ENCODE measurements at regions not wholly inside any gene's neighbourhood (a gene's known extent, or its start where the extent isn't known, plus 50 kb on each side); places are given as distances from the start of the nearest gene placed in this dataset.

DNA sequence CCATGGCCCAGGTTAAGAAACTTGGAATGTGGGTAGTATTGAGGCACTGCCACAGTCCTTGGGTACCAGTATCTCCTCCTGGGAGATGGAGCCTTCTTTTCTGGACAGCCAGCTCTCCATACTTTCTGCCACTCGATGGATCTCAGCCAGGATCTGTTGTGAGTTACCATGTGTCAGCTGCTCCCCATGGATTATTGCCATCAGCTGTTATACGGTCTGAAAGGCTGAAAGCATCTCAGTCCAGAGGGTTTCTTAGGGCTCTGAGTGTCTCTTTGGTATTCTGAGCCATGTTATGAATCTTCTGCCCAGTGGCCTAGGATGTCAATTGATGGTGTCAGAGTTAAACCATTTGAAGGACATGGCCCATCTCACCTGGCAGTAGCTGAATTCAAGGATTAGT lies 197.5 kb downstream of the C7orf25 start:
- no peak overlapping the region for H2BK20ac ChIP-seq (ENCODE audit: low read depth, low read length, poor library complexity, severe bottlenecking)
- TF ChIP-seq, protein P1, sequence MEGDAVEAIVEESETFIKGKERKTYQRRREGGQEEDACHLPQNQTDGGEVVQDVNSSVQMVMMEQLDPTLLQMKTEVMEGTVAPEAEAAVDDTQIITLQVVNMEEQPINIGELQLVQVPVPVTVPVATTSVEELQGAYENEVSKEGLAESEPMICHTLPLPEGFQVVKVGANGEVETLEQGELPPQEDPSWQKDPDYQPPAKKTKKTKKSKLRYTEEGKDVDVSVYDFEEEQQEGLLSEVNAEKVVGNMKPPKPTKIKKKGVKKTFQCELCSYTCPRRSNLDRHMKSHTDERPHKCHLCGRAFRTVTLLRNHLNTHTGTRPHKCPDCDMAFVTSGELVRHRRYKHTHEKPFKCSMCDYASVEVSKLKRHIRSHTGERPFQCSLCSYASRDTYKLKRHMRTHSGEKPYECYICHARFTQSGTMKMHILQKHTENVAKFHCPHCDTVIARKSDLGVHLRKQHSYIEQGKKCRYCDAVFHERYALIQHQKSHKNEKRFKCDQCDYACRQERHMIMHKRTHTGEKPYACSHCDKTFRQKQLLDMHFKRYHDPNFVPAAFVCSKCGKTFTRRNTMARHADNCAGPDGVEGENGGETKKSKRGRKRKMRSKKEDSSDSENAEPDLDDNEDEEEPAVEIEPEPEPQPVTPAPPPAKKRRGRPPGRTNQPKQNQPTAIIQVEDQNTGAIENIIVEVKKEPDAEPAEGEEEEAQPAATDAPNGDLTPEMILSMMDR (conservative IDR thresholded peaks at IDR 0.05): no peak
- H3K56ac ChIP-seq (ENCODE audit: insufficient read length, low read depth, low read length): no peak overlapping the region
- H3K79me1 ChIP-seq (ENCODE audit: insufficient read depth, low read depth, low read length, poor library complexity, severe bottlenecking): no peaks in the 10 kb centered on the region
- H2BK120ac ChIP-seq (ENCODE audit: low read depth, low read length, poor library complexity, severe bottlenecking): no peak overlapping the region
- no peak overlapping the region for H2AFZ ChIP-seq (ENCODE audit: low read length)
- no peak overlapping the region for H3K4ac ChIP-seq (ENCODE audit: low read depth, low read length)
- H3K4me3 Mint-ChIP-seq: no peak overlapping the region
- H3K9me3 Mint-ChIP-seq: peaks cover 10 to 14% of the 10 kb centered on the region in 2 experiments; a peak in 4 of 5 replicates
- H3K4me1 ChIP-seq (ENCODE audit: insufficient read depth, low read length): no peaks in the 10 kb centered on the region
- H3K18ac ChIP-seq (ENCODE audit: insufficient read length, low read depth, low read length): no peak overlapping the region
- no peak overlapping the region for H4K5ac ChIP-seq (ENCODE audit: insufficient read length, low read depth, low read length)
- no peak overlapping the region for H3K4me2 ChIP-seq (ENCODE audit: insufficient read depth, insufficient read length, low read length)
- no peaks in the 10 kb centered on the region for H3K4me1 Mint-ChIP-seq
- no peaks in the 10 kb centered on the region; the same call in 1 of the 2 replicates for H3K27me3 Mint-ChIP-seq (ENCODE audit: low read depth)
- H3K27me3 ChIP-seq (ENCODE audit: insufficient read depth, low read length): no peaks in the 10 kb centered on the region
- no peak overlapping the region for H3T11ph ChIP-seq (ENCODE audit: low read length)
- H3K79me2 ChIP-seq (ENCODE audit: insufficient read depth, low read length): no peaks in the 10 kb centered on the region
- H3K9me3 ChIP-seq (ENCODE audit: control insufficient read depth, low read depth, low read length): no peaks in the 10 kb centered on the region
- no peak overlapping the region for H3K9ac ChIP-seq (ENCODE audit: extremely low read depth, insufficient read length, low read length)
- H3K27ac Mint-ChIP-seq: no peak overlapping the region
- no peak overlapping the region for H4K8ac ChIP-seq (replicated peaks; ENCODE audit: insufficient read length, low read depth, low read length)
- H4K20me1 ChIP-seq (ENCODE audit: control insufficient read depth, insufficient read depth, insufficient read length): no peaks in the 10 kb centered on the region
- no peak overlapping the region for H2BK15ac ChIP-seq (ENCODE audit: low read depth, low read length)
- no peaks in the 10 kb centered on the region for H3K23me2 ChIP-seq (ENCODE audit: insufficient read length, low read depth, low read length, poor library complexity, severe bottlenecking)
- no peak for DNase-seq
- no peak overlapping the region for H3K14ac ChIP-seq (ENCODE audit: insufficient read depth, low read length)
- H2BK12ac ChIP-seq (ENCODE audit: insufficient read length, low read depth, low read length): no peak overlapping the region
- H3K23ac ChIP-seq (ENCODE audit: insufficient read length, low read depth, low read length): no peak overlapping the region
- no peak overlapping the region for H2AK5ac ChIP-seq (ENCODE audit: insufficient read length, low read length)
- no peak overlapping the region for H4K91ac ChIP-seq (ENCODE audit: insufficient read length, low read depth, low read length)
- H2BK5ac ChIP-seq (ENCODE audit: insufficient read length, low read length): no peak overlapping the region
- no CpG with 5 or more reads among the region's 2 CpGs for WGBS (ENCODE audit: extremely low coverage, insufficient read length, low lambda C conversion rate)
- no peak overlapping the region for H3K27ac ChIP-seq (ENCODE audit: insufficient read length, low read depth, low read length)
- peaks cover 0 to 5% (median 1%) of the 10 kb centered on the region in 3 experiments; a peak in 2 of 7 replicates for H3K36me3 Mint-ChIP-seq (ENCODE audit: insufficient read depth in 1 of 3, low read depth in 3 of 3)
